GM12873 (cell line): ENCODE measurements at regions not wholly inside any gene's neighbourhood (a gene's known extent, or its start where the extent isn't known, plus 50 kb on each side); places are given as distances from the start of the nearest gene placed in this dataset.

Experiments
- CTCF ChIP-seq: IDR thresholded peaks from 2 replicates; pipeline ENCODE4 v1.5.1; 2012; ENCODE audit warnings: low read depth, mild to moderate bottlenecking, moderate library complexity, low read length, control low read depth; ENCODE audit not compliant: insufficient read depth; ENCODE audit errors: missing control alignments

- no peak for TF ChIP-seq CTCF
Measured at GRCh38 chr7:18405726-18406125, 89.8 kb upstream of the HDAC9 start.

DNA sequence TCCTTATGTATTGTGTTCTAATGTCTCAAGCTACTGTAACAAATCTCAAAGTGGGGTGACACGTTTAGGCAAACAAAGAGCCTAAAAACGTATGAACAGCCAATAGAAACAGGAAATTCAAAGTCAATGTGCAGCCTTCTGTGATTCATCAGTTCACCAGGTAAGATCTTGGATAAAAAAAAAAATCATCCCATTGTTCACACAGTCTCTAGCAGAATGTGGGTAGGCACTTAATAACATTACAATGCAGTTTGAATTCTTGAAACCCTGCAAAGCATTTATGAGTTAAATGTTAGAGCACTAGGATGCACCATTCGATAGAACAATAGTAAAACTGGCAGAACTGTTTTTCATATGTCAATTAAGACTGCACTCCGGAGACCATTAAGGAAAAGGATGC is 88.2 kb upstream of the HDAC9 start:
- TF ChIP-seq CTCF: no peak

DNA sequence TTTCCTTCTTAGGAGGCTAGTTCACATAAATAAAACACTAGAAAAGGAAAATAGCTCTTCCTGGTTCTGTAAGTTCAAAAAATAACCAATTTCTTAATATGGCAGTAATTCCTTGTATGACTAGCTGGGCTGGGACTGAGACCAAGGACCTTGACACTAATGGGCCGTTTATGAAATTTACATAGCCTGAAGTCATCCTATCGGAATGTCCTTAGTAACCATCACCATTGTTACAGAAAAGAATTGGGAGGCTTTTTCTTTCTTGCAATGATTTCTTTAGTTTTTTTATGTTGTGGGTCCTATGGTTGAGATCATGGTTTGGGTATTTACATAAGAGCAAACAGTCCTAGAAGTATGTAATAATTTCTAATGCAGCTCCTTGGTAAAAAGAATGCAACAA is 87.1 kb upstream of the HDAC9 start:
- no peak for TF ChIP-seq CTCF

GRCh38 chr7:18408868-18409267 is 86.7 kb upstream of the HDAC9 start:
- no peak for TF ChIP-seq CTCF

DNA sequence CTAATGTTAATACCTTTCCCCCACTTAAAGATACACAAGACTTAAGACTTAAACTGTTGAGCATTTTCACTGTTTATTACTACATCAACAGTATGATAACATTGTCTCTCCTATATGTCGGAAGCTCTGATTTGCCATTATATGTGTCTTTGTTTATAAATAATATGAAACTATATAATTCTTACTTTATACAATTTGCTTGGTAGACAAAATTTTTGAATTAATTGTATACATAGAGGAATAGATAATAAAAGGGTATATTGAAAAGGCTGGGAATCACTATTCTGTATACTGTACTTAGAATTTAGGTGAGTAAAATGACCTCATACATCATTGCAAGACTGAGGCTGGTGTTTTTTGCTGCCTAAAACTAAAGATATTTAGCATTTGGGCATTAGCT is 82.1 kb upstream of the HDAC9 start:
- TF ChIP-seq CTCF: no peak

DNA sequence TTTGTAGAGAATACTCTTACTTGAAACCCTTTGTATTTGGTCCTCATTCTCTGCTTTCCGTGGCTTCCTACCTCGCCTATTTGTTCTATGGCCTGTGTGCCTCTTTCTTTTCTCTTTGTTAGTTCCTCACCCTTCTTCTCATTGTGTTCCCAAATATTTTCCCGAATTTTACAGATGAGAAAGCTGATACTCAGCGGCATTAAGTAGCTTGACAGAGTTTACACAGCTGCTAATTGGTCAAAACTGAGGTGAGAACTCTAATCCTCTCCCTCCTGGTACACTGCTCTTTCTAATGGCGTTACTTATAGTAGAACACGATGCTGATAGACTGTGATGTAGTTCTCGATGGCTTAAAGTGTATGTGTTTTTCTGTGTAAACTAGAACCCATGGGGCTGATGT is 80.7 kb upstream of the HDAC9 start:
- no peak for TF ChIP-seq CTCF

- no peak for TF ChIP-seq CTCF
Measured at GRCh38 chr7:18416988-18417387, 78.6 kb upstream of the HDAC9 start.

GRCh38 chr7:18419456-18419855 is 76.1 kb upstream of the HDAC9 start:
- no peak for TF ChIP-seq CTCF
